Bone marrow (tissue), 2 donors: ENCODE measurements at regions not wholly inside any gene's neighbourhood (a gene's known extent, or its start where the extent isn't known, plus 50 kb on each side); places are given as distances from the start of the nearest gene placed in this dataset.
"Not testable (repeated sequence)": the region's sequence is repeated elsewhere in the genome, so short reads cannot be mapped to it uniquely, and the experiment has no call there.

Experiments used
- DNase-seq, 2 donors: peaks; one replicate each; lab custom pipeline; 2025; lab: John Stamatoyannopoulos, UW

GRCh38 chr5:105197531-105197930 lies 1634.9 kb upstream of the NUDT12 start:
- no peak for DNase-seq

- no peak for DNase-seq
These were observed 1633.2 kb upstream of the NUDT12 start for GRCh38 chr5:105195765-105196164.

- no peak for DNase-seq
These were observed 1610.3 kb upstream of the NUDT12 start for GRCh38 chr5:105172918-105173317.

GRCh38 chr5:105168806-105169205 lies 1606.2 kb upstream of the NUDT12 start:
- DNase-seq = no peak

GRCh38 chr5:105167092-105167491 lies 1604.5 kb upstream of the NUDT12 start:
- DNase-seq = no peak

- no peak for DNase-seq
These were observed 1601.0 kb upstream of the NUDT12 start for GRCh38 chr5:105163547-105163946.

- DNase-seq = not testable (repeated sequence)
These were observed 1600.0 kb upstream of the NUDT12 start for GRCh38 chr5:105162557-105162956.

- DNase-seq = no peak
These were observed 1595.9 kb upstream of the NUDT12 start for GRCh38 chr5:105158526-105158925.

GRCh38 chr5:105150323-105150722 lies 1587.7 kb upstream of the NUDT12 start:
- DNase-seq = no peak

GRCh38 chr5:105146867-105147266 lies 1584.3 kb upstream of the NUDT12 start:
- DNase-seq = no peak

GRCh38 chr5:105145152-105145551 lies 1582.6 kb upstream of the NUDT12 start:
- DNase-seq = no peak

- DNase-seq = no peak
These were observed 1571.7 kb upstream of the NUDT12 start for GRCh38 chr5:105134328-105134727.

- DNase-seq = no peak
These were observed 1570.5 kb upstream of the NUDT12 start for GRCh38 chr5:105133087-105133486.

GRCh38 chr5:105132581-105132980 lies 1570.0 kb upstream of the NUDT12 start:
- DNase-seq = no peak

- no peak for DNase-seq
These were observed 1568.5 kb upstream of the NUDT12 start for GRCh38 chr5:105131045-105131444.

GRCh38 chr5:105101577-105101976 lies 1539.0 kb upstream of the NUDT12 start:
- no peak for DNase-seq

- no peak for DNase-seq
These were observed 1526.4 kb upstream of the NUDT12 start for GRCh38 chr5:105088961-105089360.

GRCh38 chr5:105088102-105088501 lies 1525.5 kb upstream of the NUDT12 start:
- DNase-seq = no peak

- no peak for DNase-seq
These were observed 1495.3 kb upstream of the NUDT12 start for GRCh38 chr5:105057893-105058292.

GRCh38 chr5:105057001-105057436 lies 1494.4 kb upstream of the NUDT12 start:
- DNase-seq = no peak

GRCh38 chr5:105054406-105054805 lies 1491.8 kb upstream of the NUDT12 start:
- DNase-seq = no peak

GRCh38 chr5:105042623-105043022 lies 1480.0 kb upstream of the NUDT12 start:
- DNase-seq = no peak

GRCh38 chr5:105036814-105037213 lies 1474.2 kb upstream of the NUDT12 start:
- DNase-seq = not testable (repeated sequence)

- no peak for DNase-seq
These were observed 1471.8 kb upstream of the NUDT12 start for GRCh38 chr5:105034401-105034763.
